HFF-Myc (cell line): ENCODE measurements at regions not wholly inside any gene's neighbourhood (a gene's known extent, or its start where the extent isn't known, plus 50 kb on each side); places are given as distances from the start of the nearest gene placed in this dataset.

Source experiments
- DNase-seq: peaks from one replicate; pipeline ENCODE4 v3.0.0-alpha.2; 2011; ENCODE audit warnings: low read depth; ENCODE audit errors: extremely low read depth
- H3K4me3 ChIP-seq: replicated peaks from 2 replicates; pipeline ENCODE4 v1.5.1; 2011; ENCODE audit warnings: low read depth, mild to moderate bottlenecking, control low read depth, low read length
- TF ChIP-seq, protein P1 (sequence below): IDR thresholded peaks from 2 replicates; pipeline ENCODE4 v1.5.1; 2012; ENCODE audit warnings: mild to moderate bottlenecking, low read depth, low read length, control low read depth; ENCODE audit errors: missing control alignments

DNA sequence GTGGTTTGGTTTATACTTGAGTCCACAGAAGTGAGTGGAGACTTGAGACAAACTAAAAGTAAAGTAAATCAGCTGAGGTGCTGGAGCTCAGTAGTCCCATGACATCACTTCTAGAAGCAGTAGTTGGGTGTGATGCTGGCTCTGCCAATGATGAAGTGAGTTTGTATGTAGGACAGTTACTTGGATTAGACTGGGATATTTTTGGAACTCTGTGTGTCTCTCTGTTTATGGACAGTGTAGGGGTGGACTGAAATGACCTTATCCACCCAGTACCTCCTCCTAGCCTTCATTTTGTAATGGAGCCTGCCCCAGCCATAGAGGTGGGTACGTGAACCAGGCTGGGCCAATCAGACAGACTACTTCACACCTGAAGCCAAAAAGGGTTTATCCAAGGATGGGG is 52.2 kb downstream of the POLR1D start:
- H3K4me3 ChIP-seq, result no peak overlapping the region
- no peak for DNase-seq
- TF ChIP-seq, protein P1, sequence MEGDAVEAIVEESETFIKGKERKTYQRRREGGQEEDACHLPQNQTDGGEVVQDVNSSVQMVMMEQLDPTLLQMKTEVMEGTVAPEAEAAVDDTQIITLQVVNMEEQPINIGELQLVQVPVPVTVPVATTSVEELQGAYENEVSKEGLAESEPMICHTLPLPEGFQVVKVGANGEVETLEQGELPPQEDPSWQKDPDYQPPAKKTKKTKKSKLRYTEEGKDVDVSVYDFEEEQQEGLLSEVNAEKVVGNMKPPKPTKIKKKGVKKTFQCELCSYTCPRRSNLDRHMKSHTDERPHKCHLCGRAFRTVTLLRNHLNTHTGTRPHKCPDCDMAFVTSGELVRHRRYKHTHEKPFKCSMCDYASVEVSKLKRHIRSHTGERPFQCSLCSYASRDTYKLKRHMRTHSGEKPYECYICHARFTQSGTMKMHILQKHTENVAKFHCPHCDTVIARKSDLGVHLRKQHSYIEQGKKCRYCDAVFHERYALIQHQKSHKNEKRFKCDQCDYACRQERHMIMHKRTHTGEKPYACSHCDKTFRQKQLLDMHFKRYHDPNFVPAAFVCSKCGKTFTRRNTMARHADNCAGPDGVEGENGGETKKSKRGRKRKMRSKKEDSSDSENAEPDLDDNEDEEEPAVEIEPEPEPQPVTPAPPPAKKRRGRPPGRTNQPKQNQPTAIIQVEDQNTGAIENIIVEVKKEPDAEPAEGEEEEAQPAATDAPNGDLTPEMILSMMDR, result no peak

DNA sequence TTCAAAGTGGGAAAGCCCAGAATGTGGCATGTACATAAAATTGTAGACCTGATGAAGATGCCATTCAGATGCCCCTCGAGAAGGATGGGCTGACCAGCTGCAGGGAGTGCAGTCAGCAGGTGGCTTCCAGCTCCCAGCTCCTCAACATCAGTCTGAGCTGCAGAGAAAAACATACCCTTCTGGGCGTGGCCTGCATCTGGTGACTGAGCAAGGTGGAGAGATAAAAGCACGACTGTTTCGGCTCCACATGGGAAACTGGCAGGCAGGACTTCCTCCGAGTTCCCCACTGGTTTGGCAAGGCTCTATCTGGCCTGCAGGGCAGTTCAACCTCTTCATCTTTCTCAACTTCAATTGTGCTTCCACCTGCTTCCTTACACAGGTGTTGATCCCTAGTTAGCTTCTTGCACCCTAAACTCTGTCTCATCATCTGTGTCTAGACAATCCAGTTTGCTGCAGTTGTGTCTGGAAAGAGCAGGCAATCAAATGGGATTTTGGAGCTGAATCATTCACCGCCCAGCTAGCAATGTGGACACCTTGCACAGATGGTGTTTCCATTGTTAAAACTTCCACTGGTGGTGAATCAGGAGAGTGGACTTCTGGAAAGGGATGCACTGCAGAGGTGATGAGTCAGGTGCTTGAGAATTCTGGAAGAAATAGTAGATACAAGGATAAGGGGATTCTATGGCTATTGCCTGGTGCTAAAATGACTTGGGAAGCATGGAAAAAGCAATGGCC is 56.8 kb downstream of the POLR1D start:
- DNase-seq, result no peak
- no peak overlapping the region for H3K4me3 ChIP-seq
- TF ChIP-seq, protein P1, result no peak

DNA sequence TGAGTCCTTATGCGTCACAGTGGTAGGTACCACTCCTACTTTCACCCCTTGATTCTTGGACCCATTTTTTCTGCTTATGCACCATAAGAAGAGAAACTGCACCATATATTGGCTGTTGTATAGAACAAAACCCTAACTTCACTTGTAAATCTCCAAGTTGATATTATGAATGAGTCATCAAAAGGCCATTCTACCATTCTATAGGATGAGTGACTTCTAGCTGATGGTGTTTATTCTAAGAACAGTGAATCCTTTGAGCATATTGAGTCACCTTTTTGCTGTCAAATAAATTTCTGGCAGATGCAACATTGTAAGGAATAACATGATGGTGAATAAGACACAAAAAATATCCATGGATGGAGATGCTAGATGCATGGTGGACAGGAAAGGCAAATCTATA is 57.7 kb downstream of the POLR1D start:
- no peak for DNase-seq
- TF ChIP-seq, protein P1, result no peak

DNA sequence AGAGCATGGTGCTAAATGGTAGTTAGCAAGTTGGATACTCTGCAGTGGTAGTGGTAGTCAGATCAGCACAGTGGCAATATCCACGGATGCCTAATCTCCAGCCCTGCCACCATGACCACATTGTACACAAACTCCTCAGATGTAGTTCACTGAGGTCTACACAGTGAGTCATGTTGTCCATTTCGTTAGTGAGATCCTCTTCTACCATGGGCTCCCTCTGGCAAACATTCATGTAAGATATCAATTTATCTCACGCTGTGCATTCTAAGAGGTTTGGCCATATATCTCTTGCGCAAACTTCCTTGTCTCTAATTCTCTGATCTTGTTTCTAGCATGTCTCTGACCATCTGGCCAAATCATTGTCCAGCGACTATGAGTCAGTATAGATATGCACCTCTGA is 58.2 kb downstream of the POLR1D start:
- DNase-seq, result no peak
- H3K4me3 ChIP-seq, result no peak overlapping the region
- TF ChIP-seq, protein P1, result no peak

More for the DNA sequence above, 57.7 kb downstream of the POLR1D start:
- no peak overlapping the region for H3K4me3 ChIP-seq

DNA sequence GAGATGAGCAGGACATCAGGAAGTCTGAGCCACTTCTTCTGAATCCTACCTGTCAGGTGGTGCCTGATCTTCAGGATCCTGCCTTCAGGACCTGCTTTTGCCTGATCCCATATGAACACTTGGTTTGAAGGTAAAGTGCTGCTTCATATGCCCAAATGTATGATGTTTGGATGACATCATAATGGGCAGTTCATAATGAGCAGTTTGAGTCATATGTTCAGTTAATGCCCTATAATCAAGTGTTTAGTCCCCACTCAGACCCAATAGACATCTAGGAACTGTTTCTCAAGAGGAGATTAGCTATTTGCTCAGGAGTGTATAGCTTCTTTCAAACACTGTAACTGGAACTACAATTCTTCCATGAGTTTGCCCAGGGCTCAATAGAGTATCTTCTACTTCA is 58.8 kb downstream of the POLR1D start:
- H3K4me3 ChIP-seq, result no peak overlapping the region
- no peak for DNase-seq
- TF ChIP-seq, protein P1, result no peak

DNA sequence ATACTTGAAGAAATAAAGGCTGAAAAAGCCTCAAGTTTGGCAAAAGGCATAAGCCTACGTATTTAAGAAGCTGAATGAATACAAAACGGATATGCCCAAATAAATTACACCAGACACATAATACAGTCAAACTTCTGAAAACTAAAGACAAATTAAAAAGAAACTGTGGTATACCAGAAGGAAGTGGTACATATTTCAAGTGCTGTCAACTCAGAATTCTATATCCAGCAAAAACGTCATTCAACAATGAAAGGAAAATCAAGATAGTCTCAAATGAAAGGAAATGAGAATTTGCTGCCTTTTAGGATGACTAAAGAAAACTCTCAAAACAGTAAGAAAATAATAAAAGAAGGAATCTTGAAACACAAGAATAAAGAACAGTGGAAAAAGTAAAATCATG is 69.5 kb downstream of the POLR1D start:
- TF ChIP-seq, protein P1, result no peak
- H3K4me3 ChIP-seq, result no peak overlapping the region
- no peak for DNase-seq

DNA sequence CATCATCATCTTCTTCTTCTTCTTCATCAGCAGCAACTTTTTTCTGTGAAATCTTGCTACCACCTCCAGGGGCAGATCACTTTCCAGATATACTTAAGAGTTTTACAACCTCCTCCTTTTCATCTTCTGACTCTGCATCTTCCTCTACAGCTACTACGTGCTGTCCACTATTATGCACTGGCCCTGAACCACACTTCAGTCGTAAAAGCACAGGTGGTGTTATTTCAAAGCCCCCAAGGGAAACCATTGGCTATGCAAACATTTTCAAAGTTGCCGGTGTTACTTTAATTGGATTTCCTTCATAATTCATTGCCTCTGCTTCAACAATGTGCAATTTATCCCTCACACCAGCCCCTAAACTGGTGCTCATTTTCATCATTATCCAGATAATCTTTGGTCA is 75.0 kb downstream of the POLR1D start:
- TF ChIP-seq, protein P1, result no peak
- DNase-seq, result no peak
- H3K4me3 ChIP-seq, result no peak overlapping the region
